Transverse colon (tissue), 3 donors: ENCODE measurements at regions not wholly inside any gene's neighbourhood (a gene's known extent, or its start where the extent isn't known, plus 50 kb on each side); places are given as distances from the start of the nearest gene placed in this dataset.

Experiments used
- POLR2A ChIP-seq: fragments of 450-650 bp; IDR thresholded peaks from one replicate; pipeline ENCODE4 v1.6.1; 2016; ENCODE audit warnings: antibody characterized with exemption, mild to moderate bottlenecking, moderate library complexity
- POLR2AphosphoS5 ChIP-seq, 3 donors: sonication (generic); formaldehyde crosslinking; IDR thresholded peaks; one replicate each; pipeline ENCODE4 v1.6.1; 2016; ENCODE audit warnings: antibody characterized with exemption in 3 of 3

- TF ChIP-seq POLR2A (no peak), POLR2AphosphoS5 (IDR thresholded peaks at IDR 0.05) (no peak)
These were observed 1293.4 kb downstream of the TBC1D22A start for GRCh38 chr22:48055827-48056226.
